ENCODE measurements at regions not wholly inside any gene's neighbourhood (a gene's known extent, or its start where the extent isn't known, plus 50 kb on each side); places are given as distances from the start of the nearest gene placed in this dataset.

DNA sequence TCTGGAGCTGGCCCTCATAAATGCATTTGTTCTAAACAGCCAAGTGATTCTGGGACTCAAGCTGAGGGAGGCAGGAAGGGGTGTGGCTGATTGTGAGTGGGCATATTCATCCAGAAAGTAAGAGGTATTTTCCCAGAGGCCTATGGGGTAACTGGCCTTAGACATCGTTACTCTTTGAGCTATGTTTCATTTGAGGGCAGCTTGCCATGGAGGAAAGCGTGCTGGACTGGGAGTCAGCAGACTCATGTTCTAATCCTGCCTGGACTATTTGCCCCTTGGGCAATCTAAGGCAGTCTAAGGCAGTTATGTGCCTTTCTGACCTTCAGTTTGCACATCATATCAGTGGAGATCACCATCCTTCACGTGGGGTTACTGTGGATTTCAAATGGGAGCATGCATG, 93.5 kb upstream of the SLC14A2 start:
- TF ChIP-seq, protein P1, sequence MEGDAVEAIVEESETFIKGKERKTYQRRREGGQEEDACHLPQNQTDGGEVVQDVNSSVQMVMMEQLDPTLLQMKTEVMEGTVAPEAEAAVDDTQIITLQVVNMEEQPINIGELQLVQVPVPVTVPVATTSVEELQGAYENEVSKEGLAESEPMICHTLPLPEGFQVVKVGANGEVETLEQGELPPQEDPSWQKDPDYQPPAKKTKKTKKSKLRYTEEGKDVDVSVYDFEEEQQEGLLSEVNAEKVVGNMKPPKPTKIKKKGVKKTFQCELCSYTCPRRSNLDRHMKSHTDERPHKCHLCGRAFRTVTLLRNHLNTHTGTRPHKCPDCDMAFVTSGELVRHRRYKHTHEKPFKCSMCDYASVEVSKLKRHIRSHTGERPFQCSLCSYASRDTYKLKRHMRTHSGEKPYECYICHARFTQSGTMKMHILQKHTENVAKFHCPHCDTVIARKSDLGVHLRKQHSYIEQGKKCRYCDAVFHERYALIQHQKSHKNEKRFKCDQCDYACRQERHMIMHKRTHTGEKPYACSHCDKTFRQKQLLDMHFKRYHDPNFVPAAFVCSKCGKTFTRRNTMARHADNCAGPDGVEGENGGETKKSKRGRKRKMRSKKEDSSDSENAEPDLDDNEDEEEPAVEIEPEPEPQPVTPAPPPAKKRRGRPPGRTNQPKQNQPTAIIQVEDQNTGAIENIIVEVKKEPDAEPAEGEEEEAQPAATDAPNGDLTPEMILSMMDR (IDR thresholded peaks at IDR 0.05), result no peak
- TF ChIP-seq EZH2phosphoT487 (IDR thresholded peaks at IDR 0.05), result no peak
